ENCODE measurements at regions not wholly inside any gene's neighbourhood (a gene's known extent, or its start where the extent isn't known, plus 50 kb on each side); places are given as distances from the start of the nearest gene placed in this dataset.
A peak's percentile ranks its signal among the peaks of the same experiment; 100 is the strongest.

DNA sequence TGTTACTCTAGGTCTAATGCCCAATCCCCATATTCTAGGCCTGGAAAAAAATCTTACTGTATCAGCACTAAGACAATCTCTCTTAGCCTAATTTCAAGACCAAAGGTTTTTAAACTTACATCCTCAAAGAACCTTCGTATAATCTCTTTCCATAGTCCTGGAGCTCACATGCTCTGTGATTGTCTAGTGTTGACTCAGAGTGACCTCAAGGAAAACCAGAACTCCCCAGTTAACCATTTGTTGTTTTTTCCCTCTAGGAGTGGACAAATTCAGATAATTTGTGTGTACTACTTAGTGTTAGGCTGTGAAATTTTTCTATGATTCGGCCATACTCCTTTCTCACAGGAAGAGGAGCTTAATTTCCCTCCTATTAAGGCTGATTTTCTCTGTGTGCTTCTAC is 536.1 kb downstream of the SLC4A3 start:
- in situ Hi-C loops (cut with MboI): no loop called here
- Histone ChIP-seq H3K9ac (no peak overlapping the region), H3K27me3 (replicated peaks; ENCODE audit: insufficient read depth) (no peaks in the 10 kb centered on the region), H3K9me2 (ENCODE audit: insufficient read depth) (no peaks in the 10 kb centered on the region), H2AFZ (no peak overlapping the region), H3K4me2 (ENCODE audit: unreplicated experiment) (no peak overlapping the region), H3K27ac (no peak overlapping the region), H3K9me3 (ENCODE audit: low read depth) (no peaks in the 10 kb centered on the region), H3K4me1 (ENCODE audit: insufficient read depth) (no peaks in the 10 kb centered on the region; the same call in 1 of the 2 replicates), H3K4me3 (no peak overlapping the region), H3K36me3 (ENCODE audit: low read depth) (no peaks in the 10 kb centered on the region), H4K20me1 (ENCODE audit: insufficient read depth) (no peaks in the 10 kb centered on the region), H3K79me2 (ENCODE audit: insufficient read depth) (no peaks in the 10 kb centered on the region), H3F3A (ENCODE audit: insufficient read depth) (no peaks in the 10 kb centered on the region)
- TF ChIP-seq EZH2 (IDR thresholded peaks at IDR 0.05; ENCODE audit: insufficient read depth, poor library complexity, severe bottlenecking): no peak
- TF ChIP-seq EZH2phosphoT487 (IDR thresholded peaks at IDR 0.05; ENCODE audit: insufficient read depth, low read depth): no peak
- WGBS, 2 experiments (ENCODE audit: low coverage in 1 of 2, low lambda C conversion rate in 2 of 2, missing lambda C conversion rate in 2 of 2): 34 to 60% methylated on average over 2 of the region's 2 CpGs
- DNase-seq: peak; percentile 36

DNA sequence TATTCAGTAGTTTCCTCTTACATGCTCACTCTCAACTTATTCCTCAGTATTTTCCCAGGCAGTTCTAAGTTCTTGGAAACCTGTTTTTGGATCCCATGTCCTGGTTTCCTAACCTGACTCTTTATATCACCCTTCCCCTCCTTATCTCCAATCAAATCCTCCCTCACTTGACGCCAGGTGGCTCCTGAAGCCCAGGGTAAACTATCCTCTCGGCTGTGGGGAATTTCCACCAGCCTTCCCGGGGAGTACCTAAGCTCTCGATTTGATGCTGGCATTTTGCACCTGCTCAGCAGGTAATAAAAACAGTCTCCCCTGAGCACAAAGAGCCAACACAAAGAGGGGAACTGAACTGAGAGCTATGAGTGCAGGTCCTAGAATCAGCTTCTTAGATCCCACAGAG is 538.0 kb downstream of the SLC4A3 start:
- Histone ChIP-seq H3K27me3 (replicated peaks; ENCODE audit: insufficient read depth) (no peaks in the 10 kb centered on the region), H3K9ac (no peak overlapping the region), H2AFZ (no peak overlapping the region), H3F3A (ENCODE audit: insufficient read depth) (no peaks in the 10 kb centered on the region), H3K27ac (no peak overlapping the region), H4K20me1 (ENCODE audit: insufficient read depth) (no peaks in the 10 kb centered on the region), H3K9me2 (ENCODE audit: insufficient read depth) (no peaks in the 10 kb centered on the region), H3K4me1 (ENCODE audit: insufficient read depth) (no peaks in the 10 kb centered on the region; the same call in 1 of the 2 replicates), H3K79me2 (ENCODE audit: insufficient read depth) (no peaks in the 10 kb centered on the region), H3K4me2 (ENCODE audit: unreplicated experiment) (no peak overlapping the region), H3K36me3 (ENCODE audit: low read depth) (no peaks in the 10 kb centered on the region), H3K9me3 (ENCODE audit: low read depth) (no peaks in the 10 kb centered on the region), H3K4me3 (no peak overlapping the region)
- in situ Hi-C loops (cut with MboI): no loop called here
- 50 to 59% methylated on average over 4 of the region's 4 CpGs for WGBS, 2 experiments (ENCODE audit: low coverage in 1 of 2, low lambda C conversion rate in 2 of 2, missing lambda C conversion rate in 2 of 2)
- TF ChIP-seq EZH2 (IDR thresholded peaks at IDR 0.05; ENCODE audit: insufficient read depth, poor library complexity, severe bottlenecking) (no peak), EZH2phosphoT487 (IDR thresholded peaks at IDR 0.05; ENCODE audit: insufficient read depth, low read depth) (no peak)
- no peak for DNase-seq

DNA sequence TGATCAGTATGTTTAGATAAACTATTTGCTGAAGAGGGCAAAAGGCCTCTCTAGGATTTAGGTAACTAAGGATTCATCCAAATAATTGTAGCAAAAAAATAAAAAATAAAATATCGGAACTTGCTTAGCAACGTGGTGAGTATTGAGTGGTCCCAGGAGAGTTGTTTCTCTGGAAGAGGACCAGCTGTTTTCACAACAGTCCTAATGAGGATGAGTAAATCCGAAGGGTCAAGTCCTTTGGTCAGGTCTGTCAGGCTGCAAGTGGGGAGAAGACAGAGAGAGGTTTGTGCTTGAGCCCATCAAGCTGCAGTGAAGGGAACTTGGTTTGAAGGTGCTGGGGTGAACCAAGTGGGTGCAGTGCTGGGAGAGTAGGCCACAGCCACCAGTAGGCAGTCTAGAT is 539.2 kb downstream of the SLC4A3 start:
- H4K20me1 ChIP-seq (ENCODE audit: insufficient read depth): no peaks in the 10 kb centered on the region
- no peak overlapping the region for H3K27ac ChIP-seq
- no peaks in the 10 kb centered on the region for H3F3A ChIP-seq (ENCODE audit: insufficient read depth)
- no peak overlapping the region for H3K4me2 ChIP-seq (ENCODE audit: unreplicated experiment)
- H3K4me3 ChIP-seq: no peak overlapping the region
- H3K9me3 ChIP-seq (ENCODE audit: low read depth): no peaks in the 10 kb centered on the region
- no peaks in the 10 kb centered on the region for H3K79me2 ChIP-seq (ENCODE audit: insufficient read depth)
- DNase-seq: peak; percentile 27
- no peaks in the 10 kb centered on the region; the same call in 1 of the 2 replicates for H3K4me1 ChIP-seq (ENCODE audit: insufficient read depth)
- H3K27me3 ChIP-seq (replicated peaks; ENCODE audit: insufficient read depth): no peaks in the 10 kb centered on the region
- 40 to 45% methylated on average over 3 of the region's 3 CpGs for WGBS, 2 experiments (ENCODE audit: low coverage in 1 of 2, low lambda C conversion rate in 2 of 2, missing lambda C conversion rate in 2 of 2)
- TF ChIP-seq EZH2phosphoT487 (IDR thresholded peaks at IDR 0.05; ENCODE audit: insufficient read depth, low read depth) (no peak), EZH2 (IDR thresholded peaks at IDR 0.05; ENCODE audit: insufficient read depth, poor library complexity, severe bottlenecking) (no peak)
- H3K9me2 ChIP-seq (ENCODE audit: insufficient read depth): no peaks in the 10 kb centered on the region
- H2AFZ ChIP-seq: no peak overlapping the region
- H3K9ac ChIP-seq: no peak overlapping the region
- in situ Hi-C loops (cut with MboI): no loop called here
- no peaks in the 10 kb centered on the region for H3K36me3 ChIP-seq (ENCODE audit: low read depth)

DNA sequence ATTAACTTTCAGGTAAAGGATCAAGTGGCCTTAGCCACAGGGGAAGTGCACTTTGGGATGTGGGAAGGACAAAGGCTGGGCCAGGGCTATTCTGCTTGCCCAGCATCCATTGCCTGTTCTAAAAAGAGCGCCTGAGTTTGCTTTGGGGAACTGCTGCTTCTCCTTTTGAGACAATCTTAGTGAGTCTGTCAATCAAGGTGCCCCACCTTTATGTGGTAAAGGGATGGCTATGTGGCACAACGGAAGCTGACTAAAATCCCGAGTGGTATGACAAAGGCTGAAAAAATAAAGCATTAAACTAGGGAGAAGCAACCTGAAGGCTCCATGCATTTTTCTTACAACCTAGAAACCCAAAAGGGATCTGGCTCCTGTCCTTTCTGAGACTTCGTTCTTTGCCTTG is 540.5 kb downstream of the SLC4A3 start:
- H3K9me2 ChIP-seq (ENCODE audit: insufficient read depth): no peaks in the 10 kb centered on the region
- no peak overlapping the region for H2AFZ ChIP-seq
- no peaks in the 10 kb centered on the region for H3K79me2 ChIP-seq (ENCODE audit: insufficient read depth)
- TF ChIP-seq EZH2phosphoT487 (IDR thresholded peaks at IDR 0.05; ENCODE audit: insufficient read depth, low read depth): no peak
- no peak for TF ChIP-seq EZH2 (IDR thresholded peaks at IDR 0.05; ENCODE audit: insufficient read depth, poor library complexity, severe bottlenecking)
- H3K27ac ChIP-seq: no peak overlapping the region
- WGBS, 2 experiments (ENCODE audit: low coverage in 1 of 2, low lambda C conversion rate in 2 of 2, missing lambda C conversion rate in 2 of 2): 83 to 85% methylated on average over 4 of the region's 4 CpGs
- H3K4me2 ChIP-seq (ENCODE audit: unreplicated experiment): no peak overlapping the region
- no peak overlapping the region for H3K4me3 ChIP-seq
- H3K9me3 ChIP-seq (ENCODE audit: low read depth): no peaks in the 10 kb centered on the region
- H4K20me1 ChIP-seq (ENCODE audit: insufficient read depth): no peaks in the 10 kb centered on the region
- H3K9ac ChIP-seq: no peak overlapping the region
- no peaks in the 10 kb centered on the region for H3F3A ChIP-seq (ENCODE audit: insufficient read depth)
- H3K27me3 ChIP-seq (replicated peaks; ENCODE audit: insufficient read depth): no peaks in the 10 kb centered on the region
- H3K4me1 ChIP-seq (ENCODE audit: insufficient read depth): no peaks in the 10 kb centered on the region; the same call in 1 of the 2 replicates
- H3K36me3 ChIP-seq (ENCODE audit: low read depth): no peaks in the 10 kb centered on the region
- no peak for DNase-seq
- in situ Hi-C loops (cut with MboI): no loop called here
